ENCODE measurements at regions not wholly inside any gene's neighbourhood (a gene's known extent, or its start where the extent isn't known, plus 50 kb on each side); places are given as distances from the start of the nearest gene placed in this dataset.
"Not testable (repeated sequence)": the region's sequence is repeated elsewhere in the genome, so short reads cannot be mapped to it uniquely, and the experiment has no call there.

GRCh38 chr2:172259827-172260226 lies 157.1 kb upstream of the DLX2 start:
- Histone ChIP-seq H3K27me3 (replicated peaks; ENCODE audit: insufficient read depth) (no peaks in the 10 kb centered on the region), H4K20me1 (ENCODE audit: insufficient read depth) (no peaks in the 10 kb centered on the region), H3K4me2 (ENCODE audit: unreplicated experiment) (no peak overlapping the region), H3K9me2 (ENCODE audit: insufficient read depth) (no peaks in the 10 kb centered on the region), H3K9ac (no peak overlapping the region), H3K79me2 (ENCODE audit: insufficient read depth) (no peaks in the 10 kb centered on the region), H3F3A (ENCODE audit: insufficient read depth) (0 out of 2 replicates have a peak, but pooled peaks cover 5% of the 10 kb centered on the region), H3K27ac (no peak overlapping the region), H2AFZ (peak overlapping the region; percentile 17; the same call in 1 of the 2 replicates), H3K4me3 (no peak overlapping the region), H3K9me3 (ENCODE audit: low read depth) (no peaks in the 10 kb centered on the region), H3K4me1 (ENCODE audit: insufficient read depth) (peaks cover 20% of the 10 kb centered on the region), H3K36me3 (ENCODE audit: low read depth) (no peaks in the 10 kb centered on the region)
- in situ Hi-C loops (cut with MboI), result no loop called here
- no peak for DNase-seq
- WGBS, 2 experiments (ENCODE audit: low coverage in 1 of 2, low lambda C conversion rate in 2 of 2, missing lambda C conversion rate in 2 of 2), result 82% methylated on average over 4 of the region's 4 CpGs
- TF ChIP-seq EZH2 (IDR thresholded peaks at IDR 0.05; ENCODE audit: insufficient read depth, poor library complexity, severe bottlenecking) (no peak), EZH2phosphoT487 (IDR thresholded peaks at IDR 0.05; ENCODE audit: insufficient read depth, low read depth) (no peak)

GRCh38 chr2:172260336-172260735 lies 157.6 kb upstream of the DLX2 start:
- no peak overlapping the region for H3K27ac ChIP-seq
- H3K9ac ChIP-seq, result no peak overlapping the region
- H2AFZ ChIP-seq, result peak overlapping the region; percentile 17; the same call in 1 of the 2 replicates

GRCh38 chr2:172261292-172261691 lies 158.6 kb upstream of the DLX2 start:
- H3K79me2 ChIP-seq (ENCODE audit: insufficient read depth), result no peaks in the 10 kb centered on the region
- H3K4me3 ChIP-seq, result no peak overlapping the region
- no peaks in the 10 kb centered on the region for H3F3A ChIP-seq (ENCODE audit: insufficient read depth)
- H3K36me3 ChIP-seq (ENCODE audit: low read depth), result no peaks in the 10 kb centered on the region
- peaks cover 20% of the 10 kb centered on the region for H3K4me1 ChIP-seq (ENCODE audit: insufficient read depth)
- no peak overlapping the region for H3K27ac ChIP-seq
- peak overlapping the region; percentile 32 for H3K4me2 ChIP-seq (ENCODE audit: unreplicated experiment)
- no peaks in the 10 kb centered on the region for H3K9me2 ChIP-seq (ENCODE audit: insufficient read depth)
- H4K20me1 ChIP-seq (ENCODE audit: insufficient read depth), result no peaks in the 10 kb centered on the region
- H3K27me3 ChIP-seq (replicated peaks; ENCODE audit: insufficient read depth), result no peaks in the 10 kb centered on the region
- H2AFZ ChIP-seq, result peak overlapping the region; percentile 21; the same call in 1 of the 2 replicates
- in situ Hi-C loops (cut with MboI), result no loop called here
- H3K9ac ChIP-seq, result no peak overlapping the region
- DNase-seq, result peak; percentile 40
- TF ChIP-seq EZH2phosphoT487 (IDR thresholded peaks at IDR 0.05; ENCODE audit: insufficient read depth, low read depth) (no peak), EZH2 (IDR thresholded peaks at IDR 0.05; ENCODE audit: insufficient read depth, poor library complexity, severe bottlenecking) (no peak)
- H3K9me3 ChIP-seq (ENCODE audit: low read depth), result no peaks in the 10 kb centered on the region
- 80 to 94% methylated on average over 1 of the region's 1 CpG for WGBS, 2 experiments (ENCODE audit: low coverage in 1 of 2, low lambda C conversion rate in 2 of 2, missing lambda C conversion rate in 2 of 2)

More at GRCh38 chr2:172260336-172260735, 157.6 kb upstream of the DLX2 start:
- Histone ChIP-seq H3K4me3 (no peak overlapping the region), H3K79me2 (ENCODE audit: insufficient read depth) (no peaks in the 10 kb centered on the region), H3K36me3 (ENCODE audit: low read depth) (no peaks in the 10 kb centered on the region), H3K27me3 (replicated peaks; ENCODE audit: insufficient read depth) (no peaks in the 10 kb centered on the region), H3F3A (ENCODE audit: insufficient read depth) (no peaks in the 10 kb centered on the region), H3K9me3 (ENCODE audit: low read depth) (no peaks in the 10 kb centered on the region), H3K9me2 (ENCODE audit: insufficient read depth) (no peaks in the 10 kb centered on the region), H4K20me1 (ENCODE audit: insufficient read depth) (no peaks in the 10 kb centered on the region), H3K4me1 (ENCODE audit: insufficient read depth) (peaks cover 20% of the 10 kb centered on the region), H3K4me2 (ENCODE audit: unreplicated experiment) (no peak overlapping the region)
- TF ChIP-seq EZH2phosphoT487 (IDR thresholded peaks at IDR 0.05; ENCODE audit: insufficient read depth, low read depth), result no peak
- no peak for TF ChIP-seq EZH2 (IDR thresholded peaks at IDR 0.05; ENCODE audit: insufficient read depth, poor library complexity, severe bottlenecking)
- 83 to 85% methylated on average over 8 of the region's 8 CpGs for WGBS, 2 experiments (ENCODE audit: low coverage in 1 of 2, low lambda C conversion rate in 2 of 2, missing lambda C conversion rate in 2 of 2)
- DNase-seq, result no peak
- in situ Hi-C loops (cut with MboI), result no loop called here

GRCh38 chr2:172262486-172262885 lies 159.8 kb upstream of the DLX2 start:
- no peak for TF ChIP-seq EZH2 (IDR thresholded peaks at IDR 0.05; ENCODE audit: insufficient read depth, poor library complexity, severe bottlenecking)
- TF ChIP-seq EZH2phosphoT487 (IDR thresholded peaks at IDR 0.05; ENCODE audit: insufficient read depth, low read depth), result no peak
- Histone ChIP-seq H3K9ac (no peak overlapping the region), H3K4me2 (ENCODE audit: unreplicated experiment) (no peak overlapping the region), H3K27ac (no peak overlapping the region), H3K9me2 (ENCODE audit: insufficient read depth) (no peaks in the 10 kb centered on the region), H3K36me3 (ENCODE audit: low read depth) (no peaks in the 10 kb centered on the region), H3K4me1 (ENCODE audit: insufficient read depth) (peaks cover 11% of the 10 kb centered on the region), H3K27me3 (replicated peaks; ENCODE audit: insufficient read depth) (no peaks in the 10 kb centered on the region), H2AFZ (no peak overlapping the region), H3K9me3 (ENCODE audit: low read depth) (no peaks in the 10 kb centered on the region), H3F3A (ENCODE audit: insufficient read depth) (no peaks in the 10 kb centered on the region), H4K20me1 (ENCODE audit: insufficient read depth) (no peaks in the 10 kb centered on the region), H3K79me2 (ENCODE audit: insufficient read depth) (no peaks in the 10 kb centered on the region), H3K4me3 (no peak overlapping the region)
- DNase-seq, result no peak
- in situ Hi-C loops (cut with MboI), result no loop called here
- 90 to 91% methylated on average over 2 of the region's 2 CpGs for WGBS, 2 experiments (ENCODE audit: low coverage in 1 of 2, low lambda C conversion rate in 2 of 2, missing lambda C conversion rate in 2 of 2)

- 69 to 85% methylated on average over 2 of the region's 2 CpGs for WGBS, 2 experiments (ENCODE audit: low coverage in 1 of 2, low lambda C conversion rate in 2 of 2, missing lambda C conversion rate in 2 of 2)
- H3K36me3 ChIP-seq (ENCODE audit: low read depth); H3K9me2 ChIP-seq (ENCODE audit: insufficient read depth): not testable (repeated sequence)
Observed at GRCh38 chr2:172264820-172265219, 162.1 kb upstream of the DLX2 start.

GRCh38 chr2:172269507-172270244 lies 157.7 kb upstream of the ITGA6 start:
- H3F3A ChIP-seq (ENCODE audit: insufficient read depth); H3K4me2 ChIP-seq (ENCODE audit: unreplicated experiment); H3K27me3 ChIP-seq (replicated peaks; ENCODE audit: insufficient read depth); H3K4me1 ChIP-seq (ENCODE audit: insufficient read depth); H3K9ac ChIP-seq; H3K9me2 ChIP-seq (ENCODE audit: insufficient read depth); in situ Hi-C loops (cut with MboI); H3K4me3 ChIP-seq; H4K20me1 ChIP-seq (ENCODE audit: insufficient read depth); H3K27ac ChIP-seq; DNase-seq; H3K9me3 ChIP-seq (ENCODE audit: low read depth); H3K36me3 ChIP-seq (ENCODE audit: low read depth); H2AFZ ChIP-seq; H3K79me2 ChIP-seq (ENCODE audit: insufficient read depth): not testable (repeated sequence)
- 70 to 76% methylated on average over 7 of the region's 7 CpGs for WGBS, 2 experiments (ENCODE audit: low coverage in 1 of 2, low lambda C conversion rate in 2 of 2, missing lambda C conversion rate in 2 of 2)

More at GRCh38 chr2:172264820-172265219, 162.1 kb upstream of the DLX2 start:
- H3K4me3 ChIP-seq; H3K27ac ChIP-seq; H3K9ac ChIP-seq; H3K27me3 ChIP-seq (replicated peaks; ENCODE audit: insufficient read depth); H4K20me1 ChIP-seq (ENCODE audit: insufficient read depth); H3K9me3 ChIP-seq (ENCODE audit: low read depth); H3F3A ChIP-seq (ENCODE audit: insufficient read depth); H3K79me2 ChIP-seq (ENCODE audit: insufficient read depth); in situ Hi-C loops (cut with MboI); H3K4me2 ChIP-seq (ENCODE audit: unreplicated experiment); H2AFZ ChIP-seq; DNase-seq: not testable (repeated sequence)
- peaks cover 11% of the 10 kb centered on the region for H3K4me1 ChIP-seq (ENCODE audit: insufficient read depth)

All from GM23248 (cell line).